WTC11 (cell line): ENCODE measurements at regions not wholly inside any gene's neighbourhood (a gene's known extent, or its start where the extent isn't known, plus 50 kb on each side); places are given as distances from the start of the nearest gene placed in this dataset.

Experiments
- AFF4 ChIP-seq: sonication (generic); formaldehyde crosslinking; IDR thresholded peaks from 2 replicates; pipeline ENCODE4 v1.8.1; 2023; ENCODE audit warnings: mild to moderate bottlenecking, missing genetic modification reagents, borderline replicate concordance
- CREM ChIP-seq: sonication (generic); formaldehyde crosslinking; IDR thresholded peaks from 2 replicates; pipeline ENCODE4 v1.8.1; 2022; ENCODE audit warnings: mild to moderate bottlenecking, missing genetic modification reagents, moderate library complexity
- CTCF ChIP-seq: fragments of 200-600 bp; IDR thresholded peaks from 2 replicates; pipeline ENCODE4 v1.8.0; 2022; ENCODE audit warnings: antibody characterized with exemption
- MAX ChIP-seq: sonication (generic); formaldehyde crosslinking; IDR thresholded peaks from 2 replicates; pipeline ENCODE4 v1.8.0; 2022; ENCODE audit warnings: mild to moderate bottlenecking, missing genetic modification reagents
- NR2C2 ChIP-seq: sonication (generic); formaldehyde crosslinking; IDR thresholded peaks from 2 replicates; pipeline ENCODE4 v1.8.0; 2022; ENCODE audit warnings: mild to moderate bottlenecking, missing genetic modification reagents
- USF2 ChIP-seq: sonication (generic); formaldehyde crosslinking; IDR thresholded peaks from 2 replicates; pipeline ENCODE4 v1.8.1; 2023; ENCODE audit warnings: mild to moderate bottlenecking, missing genetic modification reagents, moderate library complexity
- ZNF232 ChIP-seq: sonication (generic); formaldehyde crosslinking; IDR thresholded peaks from 2 replicates; pipeline ENCODE4 v1.8.0; 2022; ENCODE audit warnings: mild to moderate bottlenecking, missing genetic modification reagents

GRCh38 chr20:57907131-57908000, 197.6 kb upstream of the PMEPA1 start:
- TF ChIP-seq CTCF (no peak), USF2 (CRISPR knock-in tag) (no peak), AFF4 (CRISPR knock-in tag) (no peak), CREM (CRISPR knock-in tag) (no peak), NR2C2 (CRISPR knock-in tag) (no peak), ZNF232 (no peak), MAX (no peak)
